Peyer's patch (tissue), 4 donors: ENCODE measurements at regions not wholly inside any gene's neighbourhood (a gene's known extent, or its start where the extent isn't known, plus 50 kb on each side); places are given as distances from the start of the nearest gene placed in this dataset.
A peak's percentile ranks its signal among the peaks of the same experiment; 100 is the strongest.

ENCODE experiments used
- DNase-seq, 3 donors: peaks; one replicate each; pipeline ENCODE4 v3.0.0-alpha.2; 2017 to 2019
- H3K27ac ChIP-seq, 4 donors: fragments of 200-600 bp; sonication (generic); one replicate each; pipeline ENCODE4 v1.5.1; 2016 to 2019
- H3K27me3 ChIP-seq, 2 donors: fragments of 200-600 bp; sonication (generic); one replicate each; pipeline ENCODE4 v1.5.1; 2019
- H3K36me3 ChIP-seq, 3 donors: fragments of 200-600 bp; sonication (generic); one replicate each; pipeline ENCODE4 v1.5.1; 2016 to 2019
- H3K4me1 ChIP-seq, 4 donors: fragments of 200-600 bp; sonication (generic); one replicate each; pipeline ENCODE4 v1.5.1; 2016 to 2019
- H3K4me3 ChIP-seq, 4 donors: fragments of 200-600 bp; sonication (generic); 1 replicate in 3 of 4; 2 replicates in 1 of 4; pipeline ENCODE4 v1.5.1; 2016 to 2019; ENCODE audit warnings: mild to moderate bottlenecking in 1 of 4
- H3K9me3 ChIP-seq, 4 donors: fragments of 200-600 bp; sonication (generic); one replicate each; pipeline ENCODE4 v1.5.1; 2016 to 2019; ENCODE audit warnings: mild to moderate bottlenecking in 1 of 4
- CTCF ChIP-seq, 6 experiments: fragments of 450-650 bp in 4 of 6; fragments of 200-600 bp in 2 of 6; sonication (generic) in 1 of 6; IDR thresholded peaks; one replicate each; pipeline ENCODE4 v1.5.1; 2017 to 2019; ENCODE audit warnings: antibody characterized with exemption in 6 of 6, mild to moderate bottlenecking in 3 of 6, moderate library complexity in 1 of 6
- POLR2A ChIP-seq, 2 donors: fragments of 450-650 bp; IDR thresholded peaks; one replicate each; pipeline ENCODE4 v1.5.1; 2017; ENCODE audit warnings: antibody characterized with exemption in 2 of 2, mild to moderate bottlenecking in 2 of 2, moderate library complexity in 2 of 2

GRCh38 chr18:27752944-27753343, 424.0 kb downstream of the CDH2 start:
- DNase-seq, result no peak
- Histone ChIP-seq H3K27ac (no peak overlapping the region), H3K36me3 (no peaks in the 10 kb centered on the region), H3K4me3 (no peak overlapping the region), H3K27me3 (no peaks in the 10 kb centered on the region), H3K4me1 (no peaks in the 10 kb centered on the region), H3K9me3 (no peaks in the 10 kb centered on the region)
- TF ChIP-seq POLR2A (IDR thresholded peaks at IDR 0.05), result no peak
- TF ChIP-seq CTCF (IDR thresholded peaks at IDR 0.05), result no peak

- DNase-seq, result no peak
- H3K27ac ChIP-seq, result no peak overlapping the region
- no peaks in the 10 kb centered on the region for H3K9me3 ChIP-seq
- no peaks in the 10 kb centered on the region for H3K4me1 ChIP-seq
- TF ChIP-seq CTCF (IDR thresholded peaks at IDR 0.05) (no peak), POLR2A (IDR thresholded peaks at IDR 0.05) (no peak)
- H3K36me3 ChIP-seq, result no peaks in the 10 kb centered on the region
- H3K4me3 ChIP-seq, result no peak overlapping the region
- no peaks in the 10 kb centered on the region for H3K27me3 ChIP-seq
These were observed 426.0 kb downstream of the CDH2 start for GRCh38 chr18:27750923-27751322.

GRCh38 chr18:27750014-27750413, 426.9 kb downstream of the CDH2 start:
- H3K9me3 ChIP-seq, result no peaks in the 10 kb centered on the region
- TF ChIP-seq POLR2A (IDR thresholded peaks at IDR 0.05) (no peak), CTCF (IDR thresholded peaks at IDR 0.05) (peak in 4 of 6 experiments; percentile 10 to 32 (median 16))
- no peak overlapping the region for H3K27ac ChIP-seq
- no peaks in the 10 kb centered on the region for H3K36me3 ChIP-seq
- no peak for DNase-seq
- no peak overlapping the region for H3K4me3 ChIP-seq
- no peaks in the 10 kb centered on the region for H3K27me3 ChIP-seq
- H3K4me1 ChIP-seq, result no peaks in the 10 kb centered on the region

GRCh38 chr18:27749194-27749593, 427.7 kb downstream of the CDH2 start:
- TF ChIP-seq CTCF (IDR thresholded peaks at IDR 0.05), result no peak
- no peak for TF ChIP-seq POLR2A (IDR thresholded peaks at IDR 0.05)
- no peak for DNase-seq
- no peak overlapping the region for H3K27ac ChIP-seq
- H3K4me3 ChIP-seq, result no peak overlapping the region
- no peaks in the 10 kb centered on the region for H3K36me3 ChIP-seq
- no peaks in the 10 kb centered on the region for H3K9me3 ChIP-seq
- H3K27me3 ChIP-seq, result no peaks in the 10 kb centered on the region
- H3K4me1 ChIP-seq, result no peaks in the 10 kb centered on the region

GRCh38 chr18:27746241-27746640, 430.7 kb downstream of the CDH2 start:
- Histone ChIP-seq H3K36me3 (no peaks in the 10 kb centered on the region), H3K27ac (no peak overlapping the region), H3K4me3 (no peak overlapping the region), H3K4me1 (no peaks in the 10 kb centered on the region), H3K9me3 (no peaks in the 10 kb centered on the region), H3K27me3 (no peaks in the 10 kb centered on the region)
- DNase-seq, result no peak
- TF ChIP-seq CTCF (IDR thresholded peaks at IDR 0.05) (no peak), POLR2A (IDR thresholded peaks at IDR 0.05) (no peak)

- Histone ChIP-seq H3K4me1 (no peaks in the 10 kb centered on the region), H3K27me3 (no peaks in the 10 kb centered on the region), H3K27ac (no peak overlapping the region), H3K9me3 (no peaks in the 10 kb centered on the region), H3K4me3 (no peak overlapping the region), H3K36me3 (no peaks in the 10 kb centered on the region)
- TF ChIP-seq CTCF (IDR thresholded peaks at IDR 0.05) (no peak), POLR2A (IDR thresholded peaks at IDR 0.05) (no peak)
- DNase-seq, result no peak
These were observed 441.8 kb downstream of the CDH2 start for GRCh38 chr18:27735117-27735516.
